ENCODE measurements at regions not wholly inside any gene's neighbourhood (a gene's known extent, or its start where the extent isn't known, plus 50 kb on each side); places are given as distances from the start of the nearest gene placed in this dataset.
"Not testable (repeated sequence)": the region's sequence is repeated elsewhere in the genome, so short reads cannot be mapped to it uniquely, and the experiment has no call there.

DNA sequence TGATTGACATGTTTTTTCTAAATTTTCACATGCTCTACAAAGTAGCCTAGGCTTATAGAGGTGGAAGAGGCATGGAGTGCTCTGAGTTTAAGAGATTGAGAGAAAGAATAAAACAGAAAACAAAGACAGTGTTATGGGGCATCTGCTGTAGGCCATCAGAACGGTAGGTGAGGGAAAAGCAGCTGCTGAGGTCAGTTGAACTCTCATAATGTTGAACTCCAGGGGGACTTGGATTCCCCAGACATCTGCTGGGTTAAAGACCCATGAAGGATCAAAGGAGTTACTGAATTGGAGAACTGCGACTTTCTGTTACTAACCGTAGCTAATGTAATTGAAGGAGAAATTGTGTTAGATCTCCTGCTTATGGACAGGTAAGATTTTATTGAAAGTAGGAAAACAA is 333.9 kb downstream of the TFAP2B start:
- DNase-seq (ENCODE audit: low spot score), result no peak

- DNase-seq (ENCODE audit: low spot score), result no peak
These were observed 334.4 kb downstream of the TFAP2B start for GRCh38 chr6:51153109-51153508.

DNA sequence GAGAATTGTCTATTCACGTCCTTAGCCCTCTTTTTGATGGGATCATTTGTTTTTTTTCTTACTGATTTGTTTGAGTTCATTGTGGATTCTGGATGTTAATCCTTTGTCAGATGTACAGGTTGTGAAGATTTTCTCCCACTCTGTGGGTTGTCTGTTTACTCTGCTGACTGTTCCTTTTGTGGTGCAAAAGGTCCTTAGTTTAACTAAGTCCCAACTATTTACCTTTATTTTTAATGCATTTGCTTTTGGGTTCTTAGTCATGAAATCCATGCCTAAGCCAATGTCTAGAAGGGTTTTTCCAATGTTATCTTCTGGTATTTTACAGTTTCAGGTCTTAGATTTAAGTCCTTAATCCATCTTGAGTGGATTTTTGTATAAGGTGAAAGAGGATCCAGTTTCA is 336.3 kb downstream of the TFAP2B start:
- not testable (repeated sequence) for DNase-seq (ENCODE audit: low spot score)

DNA sequence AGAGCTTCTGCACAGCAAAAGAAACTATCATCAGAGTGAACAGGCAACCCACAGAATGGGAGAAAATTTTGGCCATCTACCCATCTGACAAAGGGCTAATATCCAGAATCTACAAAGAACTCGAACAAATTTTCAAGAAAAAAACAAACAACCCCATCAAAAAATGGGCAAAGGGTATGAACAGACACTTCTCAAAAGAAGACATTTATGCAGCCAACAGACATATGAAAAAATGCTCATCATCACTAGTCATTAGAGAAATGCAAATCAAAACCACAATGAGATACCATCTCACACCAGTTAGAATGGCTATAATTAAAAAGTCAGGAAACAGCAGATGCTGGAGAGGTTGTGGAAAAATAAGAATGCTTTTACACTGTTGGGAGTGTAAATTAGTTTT is 340.6 kb downstream of the TFAP2B start:
- not testable (repeated sequence) for DNase-seq (ENCODE audit: low spot score)

DNA sequence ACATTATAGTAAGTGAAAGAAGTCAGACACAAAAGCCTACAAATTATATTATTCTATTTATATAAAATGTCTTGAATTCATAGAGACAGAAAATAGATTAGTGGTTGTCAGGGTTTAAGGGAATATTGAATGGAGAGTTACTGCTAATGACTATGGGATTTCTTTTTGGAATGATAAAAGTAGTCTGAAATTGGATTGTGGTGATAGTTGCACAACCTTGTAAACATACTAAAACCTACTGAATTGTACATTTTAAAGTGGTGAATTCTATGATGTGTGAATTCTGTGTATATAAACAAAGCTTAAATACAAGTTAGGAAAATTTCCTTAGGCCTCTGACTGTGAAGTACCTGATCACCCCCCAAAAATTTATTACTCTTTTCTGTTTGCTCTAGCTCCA is 343.1 kb downstream of the TFAP2B start:
- no peak for DNase-seq (ENCODE audit: low spot score)

DNA sequence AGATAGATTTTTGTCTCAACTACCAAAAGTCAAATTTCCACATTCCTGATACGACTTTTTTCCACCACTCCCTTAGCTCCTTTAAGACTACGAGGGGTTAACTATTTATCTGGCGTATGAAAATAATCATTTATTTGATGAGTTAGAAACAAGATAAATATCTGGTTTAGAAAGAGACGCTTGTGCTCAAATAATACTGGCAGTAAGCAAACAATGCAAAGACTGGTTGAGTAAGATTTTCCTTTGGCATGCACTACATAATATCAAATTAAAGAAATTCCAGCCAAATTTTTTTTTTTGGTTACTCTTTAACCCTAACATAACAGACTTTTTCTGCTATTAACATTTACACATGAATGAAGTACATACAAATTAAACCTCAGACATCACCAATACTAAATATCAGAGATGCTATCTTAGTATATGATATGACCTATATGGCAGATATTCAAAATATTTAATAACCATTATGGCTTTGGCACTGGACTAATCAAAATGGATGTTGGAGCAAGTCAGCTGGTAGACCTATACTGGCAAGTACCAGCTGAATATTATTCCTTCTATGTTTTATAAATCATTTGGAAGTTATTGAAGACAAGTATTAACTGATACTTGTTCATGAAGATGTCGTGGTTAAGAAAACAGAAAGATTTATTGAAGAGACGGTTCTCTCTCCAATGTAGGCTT is 345.3 kb downstream of the TFAP2B start:
- DNase-seq (ENCODE audit: low spot score), result no peak

DNA sequence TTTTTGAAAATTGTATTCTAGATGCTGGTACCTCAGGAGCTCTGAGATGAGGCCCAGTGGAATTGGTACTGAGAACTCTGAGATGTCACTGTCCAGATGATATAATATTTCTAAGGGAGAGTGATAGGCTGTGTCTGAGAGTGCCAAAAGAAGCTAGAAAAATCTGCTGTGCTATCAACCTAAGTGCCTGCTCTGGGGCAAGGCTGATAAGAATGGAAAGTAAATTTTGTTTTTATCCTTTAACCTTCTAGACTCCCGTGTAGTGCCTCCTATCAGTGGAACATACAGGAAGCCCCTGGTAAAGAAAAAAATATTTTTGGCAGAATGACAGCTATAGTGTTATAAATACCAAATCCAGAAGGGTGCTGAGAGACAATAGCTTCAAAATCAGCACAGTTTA is 348.2 kb downstream of the TFAP2B start:
- no peak for DNase-seq (ENCODE audit: low spot score)

DNA sequence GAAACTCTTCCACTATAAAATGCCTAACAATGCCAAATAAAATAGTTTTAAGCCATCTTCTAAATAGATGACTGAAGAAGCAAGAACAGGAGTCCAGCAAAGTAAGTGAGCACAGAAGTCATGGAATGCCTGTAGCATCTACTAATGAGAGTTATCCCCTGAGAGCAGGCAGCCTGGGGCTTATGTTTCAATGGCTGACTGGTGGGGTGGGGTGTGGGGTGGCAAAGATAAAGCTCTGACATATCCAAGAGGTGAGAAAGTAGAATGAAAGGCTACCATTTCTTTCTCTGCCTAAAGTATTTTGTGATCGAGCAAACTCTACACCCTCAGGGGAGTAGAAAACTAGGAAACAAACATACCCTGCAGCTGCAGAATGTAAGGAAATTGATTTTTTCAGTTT is 348.8 kb downstream of the TFAP2B start:
- DNase-seq (ENCODE audit: low spot score), result no peak

- DNase-seq (ENCODE audit: low spot score), result no peak
These were observed 364.2 kb downstream of the TFAP2B start for GRCh38 chr6:51182827-51183226.

- DNase-seq (ENCODE audit: low spot score), result no peak
These were observed 365.4 kb downstream of the TFAP2B start for GRCh38 chr6:51184046-51184445.

DNA sequence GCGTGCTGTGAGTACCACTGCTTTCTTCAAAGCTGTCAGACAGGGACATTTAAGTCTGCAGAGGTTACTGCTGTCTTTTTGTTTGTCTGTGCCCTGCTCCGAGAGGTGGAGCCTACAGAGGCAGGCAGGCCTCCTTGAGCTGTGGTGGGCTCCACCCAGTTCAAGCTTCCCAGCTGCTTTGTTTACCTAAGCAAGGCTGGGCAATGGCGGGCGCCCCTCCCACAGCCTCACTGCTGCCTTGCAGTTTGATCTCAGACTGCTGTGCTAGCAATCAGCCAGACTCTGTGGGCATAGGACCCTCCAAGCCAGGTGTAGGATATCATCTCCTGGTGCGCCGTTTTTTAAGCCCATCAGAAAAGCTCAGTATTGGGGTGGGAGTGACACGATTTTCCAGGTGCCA is 374.5 kb downstream of the TFAP2B start:
- not testable (repeated sequence) for DNase-seq (ENCODE audit: low spot score)

DNA sequence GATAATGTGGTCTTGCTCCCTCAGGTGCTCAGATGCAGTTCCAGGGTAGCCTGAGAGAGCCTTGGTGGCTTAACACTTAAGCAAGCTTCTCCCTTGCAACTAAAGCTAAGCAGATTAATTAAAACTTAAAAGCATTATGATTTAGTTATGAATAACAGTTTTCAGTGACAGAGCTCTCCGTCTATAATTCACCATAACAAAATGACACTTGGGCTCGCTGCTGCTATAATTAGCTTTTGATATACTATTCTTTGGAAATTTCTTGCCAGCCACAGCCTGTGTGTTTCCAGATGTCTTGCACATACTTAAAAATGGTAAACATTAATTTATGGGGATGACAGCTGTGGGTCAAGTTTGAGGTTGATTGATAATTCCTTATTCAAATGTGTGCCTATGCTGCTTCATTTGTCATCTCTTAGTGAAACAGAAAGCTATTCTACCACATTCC is 380.5 kb downstream of the TFAP2B start:
- no peak for DNase-seq (ENCODE audit: low spot score)

DNA sequence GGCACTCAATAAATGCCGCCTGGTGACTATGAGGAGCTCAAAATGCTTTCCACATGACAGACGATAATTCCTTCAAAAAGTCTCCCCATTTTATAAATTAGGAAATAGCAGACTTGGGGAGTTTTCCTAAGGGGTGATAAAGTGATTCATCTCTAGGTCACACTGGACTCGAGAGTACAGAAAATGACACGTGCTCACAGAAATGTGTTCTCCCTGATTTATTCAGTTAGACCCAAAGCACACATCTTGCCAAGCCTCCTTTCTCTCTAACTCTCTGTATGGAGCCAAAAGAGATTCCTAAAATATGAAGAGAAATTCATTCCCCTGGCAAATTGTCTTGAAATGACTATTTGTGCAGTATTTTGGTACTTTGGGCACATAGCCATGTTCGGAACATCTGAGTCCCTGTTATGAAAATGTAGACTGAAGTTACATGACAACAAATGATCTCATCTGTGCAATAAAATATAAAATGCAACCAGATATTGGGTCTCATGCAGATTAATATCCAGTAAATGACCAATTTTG is 381.1 kb downstream of the TFAP2B start:
- DNase-seq (ENCODE audit: low spot score), result no peak

- DNase-seq (ENCODE audit: low spot score), result no peak
These were observed 382.0 kb downstream of the TFAP2B start for GRCh38 chr6:51200676-51201075.

- not testable (repeated sequence) for DNase-seq (ENCODE audit: low spot score)
These were observed 384.0 kb downstream of the TFAP2B start for GRCh38 chr6:51202653-51203052.

DNA sequence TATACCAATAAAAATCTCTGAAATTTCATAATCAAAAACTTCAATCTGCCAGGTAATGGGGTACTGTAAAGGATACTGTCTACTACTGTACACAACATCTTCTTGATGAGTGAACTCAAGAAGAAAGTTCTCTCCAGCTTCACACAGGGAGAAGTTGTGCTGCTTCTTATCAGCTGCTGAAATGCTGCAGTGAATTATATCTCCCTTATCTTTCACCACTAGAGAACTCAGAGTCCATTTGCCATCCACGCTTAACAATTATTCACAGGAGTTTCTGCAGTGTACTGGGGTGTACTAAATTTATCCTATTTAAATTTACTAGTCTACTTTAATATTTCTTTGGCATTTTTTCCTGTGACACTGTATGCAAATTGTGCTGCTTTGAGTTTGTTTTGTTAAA is 384.8 kb downstream of the TFAP2B start:
- no peak for DNase-seq (ENCODE audit: low spot score)

- DNase-seq (ENCODE audit: low spot score), result not testable (repeated sequence)
These were observed 388.0 kb downstream of the TFAP2B start for GRCh38 chr6:51206686-51207085.

DNA sequence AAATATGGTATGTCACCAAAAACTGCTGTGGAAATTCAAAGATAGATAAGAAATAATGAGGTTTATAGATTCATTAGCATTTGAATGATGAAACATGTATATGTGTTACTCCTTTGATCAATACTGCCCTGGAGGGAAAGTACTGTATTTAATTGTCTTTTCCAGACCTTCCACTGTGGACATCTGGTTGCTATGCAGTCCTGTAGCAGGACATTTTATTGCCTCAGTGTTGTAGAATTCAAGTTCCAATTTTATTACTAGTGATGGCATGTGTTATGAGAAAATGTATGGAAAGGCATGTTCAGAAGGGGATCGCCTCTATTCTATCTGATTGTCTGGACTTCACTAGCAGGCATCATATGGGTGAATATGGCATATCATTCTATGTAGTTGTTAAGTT is 391.0 kb downstream of the TFAP2B start:
- no peak for DNase-seq (ENCODE audit: low spot score)

- DNase-seq (ENCODE audit: low spot score), result no peak
These were observed 395.1 kb downstream of the TFAP2B start for GRCh38 chr6:51213811-51214210.

- DNase-seq (ENCODE audit: low spot score), result no peak
These were observed 395.8 kb downstream of the TFAP2B start for GRCh38 chr6:51214442-51214841.

DNA sequence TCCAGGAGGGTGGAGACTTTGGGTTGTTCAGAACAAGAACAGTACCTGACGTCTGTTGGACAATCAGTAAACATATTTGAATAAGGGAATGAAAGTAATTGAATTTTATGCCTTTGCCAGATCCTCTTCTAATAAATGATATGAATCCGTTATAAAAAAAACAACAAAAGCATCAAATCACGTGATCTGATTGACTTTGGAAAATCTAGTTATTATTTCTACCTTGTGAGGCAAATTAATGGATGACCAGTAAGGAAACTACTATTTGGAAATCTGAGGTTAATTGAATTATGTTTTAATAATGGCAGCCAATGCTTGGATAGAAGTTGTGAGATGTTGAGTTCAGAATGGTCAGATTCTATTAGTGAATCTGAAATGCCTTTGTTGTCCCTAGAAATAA is 399.5 kb downstream of the TFAP2B start:
- no peak for DNase-seq (ENCODE audit: low spot score)

GRCh38 chr6:51224580-51225240 is 406.0 kb downstream of the TFAP2B start:
- not testable (repeated sequence) for DNase-seq (ENCODE audit: low spot score)

DNA sequence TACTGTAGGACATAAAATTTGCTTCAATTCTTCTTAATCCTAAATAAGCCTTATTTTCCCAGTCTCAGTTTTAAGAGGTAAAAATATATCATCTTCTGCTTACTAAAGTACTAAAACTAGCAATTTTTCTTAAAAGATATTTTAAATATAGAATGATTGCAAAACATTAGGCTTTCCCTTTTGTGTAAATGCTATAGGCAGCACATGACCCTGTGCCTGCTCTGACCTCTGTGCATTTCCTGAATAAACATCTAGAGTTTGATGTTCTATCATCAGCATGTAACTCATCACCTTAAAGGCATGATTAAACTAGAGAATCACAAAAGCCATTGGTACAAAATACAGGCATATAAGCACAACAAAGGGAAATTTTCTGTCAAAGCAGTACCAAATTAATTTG is 422.7 kb downstream of the TFAP2B start:
- no peak for DNase-seq (ENCODE audit: low spot score)
